Right lobe of liver (tissue), 6 donors: ENCODE measurements at regions not wholly inside any gene's neighbourhood (a gene's known extent, or its start where the extent isn't known, plus 50 kb on each side); places are given as distances from the start of the nearest gene placed in this dataset.

ENCODE experiments used
- ATAC-seq, 4 donors: fragments of 200-7000 bp; cut with Tn5 transposase; one replicate each; pipeline ENCODE4 v1.9.1; 2020; ENCODE audit warnings: mild to moderate bottlenecking in 4 of 4, moderate library complexity in 4 of 4
- DNase-seq, 3 donors: peaks; one replicate each; pipeline ENCODE4 v3.0.0-alpha.2; 2020
- H3K27ac ChIP-seq, 3 donors: fragments of 200-600 bp; one replicate each; pipeline ENCODE4 v1.8.0; 2022
- H3K27me3 ChIP-seq, 2 donors: fragments of 200-600 bp; one replicate each; pipeline ENCODE4 v1.8.0; 2022
- H3K36me3 ChIP-seq, 4 donors: fragments of 200-600 bp; sonication (generic) in 1 of 4; one replicate each; pipeline versions ENCODE4 v1.5.1 to v1.8.0; 2017 to 2022; ENCODE audit warnings: control low read depth in 1 of 4
- H3K4me1 ChIP-seq, 4 donors: fragments of 200-600 bp; sonication (generic) in 1 of 4; one replicate each; pipeline versions ENCODE4 v1.5.1 to v1.8.0; 2017 to 2022; ENCODE audit warnings: control low read depth in 1 of 4
- H3K4me3 ChIP-seq, 3 donors: fragments of 200-600 bp; one replicate each; pipeline ENCODE4 v1.8.0; 2022
- H3K9me3 ChIP-seq, 4 donors: fragments of 200-600 bp; sonication (generic) in 1 of 4; one replicate each; pipeline versions ENCODE4 v1.5.1 to v1.8.0; 2017 to 2022; ENCODE audit warnings: control low read depth in 1 of 4
- POLR2A ChIP-seq: fragments of 450-650 bp; IDR thresholded peaks from one replicate; pipeline ENCODE4 v1.6.1; 2017; ENCODE audit warnings: antibody characterized with exemption, mild to moderate bottlenecking
- WGBS: methylation state at CpG from one replicate; pipeline ENCODE4 v1.1.6; 2018; ENCODE audit warnings: low coverage, low lambda C conversion rate; ENCODE audit not compliant: insufficient coverage; ENCODE audit errors: missing lambda C conversion rate; 5-methylcytosine and 5-hydroxymethylcytosine counted together
- intact Hi-C, 2 donors: fragments of 100-400 bp; cut with DNase I; formaldehyde crosslinking; loops; one replicate each; pipeline versions ENCODE4 v1.11.2 to v1.14.1; 2022
- TF ChIP-seq, protein P1 (sequence below), 4 donors: fragments of 200-600 bp in 3 of 4; fragments of 450-650 bp in 1 of 4; IDR thresholded peaks; one replicate each; pipeline versions ENCODE4 v1.5.1 to v1.8.0; 2016 to 2022; ENCODE audit warnings: antibody characterized with exemption in 4 of 4, mild to moderate bottlenecking in 2 of 4
- donor health status: DM: no; HTN: yes; CAD: no.
- donor health status: DM: no; HTN: no; CAD: no.
- donor health status: DM: no; HTN: no; CAD: no.
- donor health status: DM: no; HTN: yes; CAD: no.
- donor health status: DM: no; HTN: yes; CAD: no.

- H3K4me3 ChIP-seq = no peak overlapping the region
- H3K9me3 ChIP-seq = no peaks in the 10 kb centered on the region
- no peak overlapping the region for H3K27ac ChIP-seq
- TF ChIP-seq, protein P1, sequence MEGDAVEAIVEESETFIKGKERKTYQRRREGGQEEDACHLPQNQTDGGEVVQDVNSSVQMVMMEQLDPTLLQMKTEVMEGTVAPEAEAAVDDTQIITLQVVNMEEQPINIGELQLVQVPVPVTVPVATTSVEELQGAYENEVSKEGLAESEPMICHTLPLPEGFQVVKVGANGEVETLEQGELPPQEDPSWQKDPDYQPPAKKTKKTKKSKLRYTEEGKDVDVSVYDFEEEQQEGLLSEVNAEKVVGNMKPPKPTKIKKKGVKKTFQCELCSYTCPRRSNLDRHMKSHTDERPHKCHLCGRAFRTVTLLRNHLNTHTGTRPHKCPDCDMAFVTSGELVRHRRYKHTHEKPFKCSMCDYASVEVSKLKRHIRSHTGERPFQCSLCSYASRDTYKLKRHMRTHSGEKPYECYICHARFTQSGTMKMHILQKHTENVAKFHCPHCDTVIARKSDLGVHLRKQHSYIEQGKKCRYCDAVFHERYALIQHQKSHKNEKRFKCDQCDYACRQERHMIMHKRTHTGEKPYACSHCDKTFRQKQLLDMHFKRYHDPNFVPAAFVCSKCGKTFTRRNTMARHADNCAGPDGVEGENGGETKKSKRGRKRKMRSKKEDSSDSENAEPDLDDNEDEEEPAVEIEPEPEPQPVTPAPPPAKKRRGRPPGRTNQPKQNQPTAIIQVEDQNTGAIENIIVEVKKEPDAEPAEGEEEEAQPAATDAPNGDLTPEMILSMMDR (IDR thresholded peaks at IDR 0.05) = no peak
- TF ChIP-seq POLR2A = no peak
- no peak for DNase-seq
- ATAC-seq = no peak
- no peaks in the 10 kb centered on the region for H3K4me1 ChIP-seq
- no peaks in the 10 kb centered on the region for H3K27me3 ChIP-seq
- no peaks in the 10 kb centered on the region for H3K36me3 ChIP-seq
- intact Hi-C loops = no loop called here
- 26% methylated on average over 6 of the region's 6 CpGs for WGBS
Measured at GRCh38 chr9:79308012-79308411, 263.8 kb upstream of the TLE4 start.

- Histone ChIP-seq H3K4me1 (no peaks in the 10 kb centered on the region), H3K27me3 (no peaks in the 10 kb centered on the region), H3K36me3 (no peaks in the 10 kb centered on the region), H3K27ac (no peak overlapping the region), H3K9me3 (no peaks in the 10 kb centered on the region), H3K4me3 (no peak overlapping the region)
- DNase-seq (no peak), ATAC-seq (no peak)
- TF ChIP-seq, protein P1 (IDR thresholded peaks at IDR 0.05) = no peak
- no peak for TF ChIP-seq POLR2A
- 61% methylated on average over 10 of the region's 13 CpGs for WGBS
- intact Hi-C loops = loop anchor here in 1 of 2 donors (5.0 kb wide), 1 partner anchor 51 kb away; no protein-coding TSS in a partner anchor
Measured at GRCh38 chr9:79312686-79313421, 258.9 kb upstream of the TLE4 start.

- DNase-seq (no peak), ATAC-seq (no peak)
- Histone ChIP-seq H3K27me3 (no peaks in the 10 kb centered on the region), H3K4me3 (no peak overlapping the region), H3K9me3 (no peaks in the 10 kb centered on the region), H3K4me1 (no peaks in the 10 kb centered on the region), H3K27ac (no peak overlapping the region), H3K36me3 (no peaks in the 10 kb centered on the region)
- WGBS = 54% methylated on average over 3 of the region's 3 CpGs
- no peak for TF ChIP-seq POLR2A
- TF ChIP-seq, protein P1 (IDR thresholded peaks at IDR 0.05) = no peak
- intact Hi-C loops = no loop called here
Measured at GRCh38 chr9:79325501-79325900, 246.3 kb upstream of the TLE4 start.

DNA sequence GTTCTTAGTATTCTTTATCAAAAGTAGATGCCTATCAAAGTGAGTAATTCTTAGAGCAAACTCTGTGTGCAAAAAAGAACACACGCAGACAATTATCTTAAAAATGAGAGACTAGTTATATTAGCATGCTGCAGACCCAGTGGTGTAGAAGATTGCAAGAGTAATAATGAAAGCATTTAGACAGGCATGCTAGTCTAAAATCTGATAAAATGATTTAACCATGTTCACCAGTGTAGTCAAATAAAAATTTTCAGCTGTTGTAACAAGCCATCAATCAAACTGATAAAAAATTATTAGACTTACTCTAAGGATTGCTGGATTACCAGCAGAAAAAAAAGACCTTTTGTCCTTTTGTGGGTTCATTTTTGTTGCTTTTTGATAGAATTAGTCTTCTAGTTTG lies 241.9 kb upstream of the TLE4 start:
- Histone ChIP-seq H3K27me3 (no peaks in the 10 kb centered on the region), H3K9me3 (no peaks in the 10 kb centered on the region), H3K4me3 (no peak overlapping the region), H3K36me3 (no peaks in the 10 kb centered on the region), H3K27ac (no peak overlapping the region), H3K4me1 (no peaks in the 10 kb centered on the region)
- intact Hi-C loops = no loop called here
- no peak for ATAC-seq
- 63% methylated on average over 1 of the region's 1 CpG for WGBS
- no peak for DNase-seq
- no peak for TF ChIP-seq POLR2A
- TF ChIP-seq, protein P1 (IDR thresholded peaks at IDR 0.05) = no peak
